Activated naive CD4-positive, alpha-beta T cell treated with Interleukin-2 at 50 U/mL for 16 hours (primary cell): ENCODE measurements at regions not wholly inside any gene's neighbourhood (a gene's known extent, or its start where the extent isn't known, plus 50 kb on each side); places are given as distances from the start of the nearest gene placed in this dataset.
"Not testable (repeated sequence)": the region's sequence is repeated elsewhere in the genome, so short reads cannot be mapped to it uniquely, and the experiment has no call there.

ENCODE experiments used
- DNase-seq: peaks from one replicate; pipeline ENCODE4 v3.0.0-alpha.2; 2020

- DNase-seq, result no peak
Measured at GRCh38 chr7:17095931-17096330, 202.5 kb upstream of the AHR start.

- DNase-seq, result no peak
Measured at GRCh38 chr7:17097668-17098297, 200.7 kb upstream of the AHR start.

DNA sequence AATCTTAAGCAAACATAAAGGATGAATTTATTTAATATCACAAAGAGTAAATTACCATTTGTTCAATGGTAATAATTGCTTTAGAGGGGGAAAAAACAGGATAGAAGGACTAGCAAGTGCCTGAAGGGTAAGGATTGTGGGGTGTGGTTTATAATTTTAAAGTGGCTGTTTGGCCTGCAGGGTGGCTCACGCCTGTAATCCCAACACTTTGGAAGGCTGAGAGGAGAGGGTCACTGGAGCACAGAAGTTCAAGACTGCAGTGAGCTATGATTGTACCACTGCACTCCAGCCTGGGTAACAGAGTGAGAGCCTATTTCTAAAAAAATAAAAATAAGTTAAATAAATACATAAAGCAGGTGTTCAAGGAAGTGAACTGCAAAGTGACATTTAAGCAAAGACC is 199.9 kb upstream of the AHR start:
- no peak for DNase-seq

- no peak for DNase-seq
Measured at GRCh38 chr7:17099083-17099973, 199.1 kb upstream of the AHR start.

DNA sequence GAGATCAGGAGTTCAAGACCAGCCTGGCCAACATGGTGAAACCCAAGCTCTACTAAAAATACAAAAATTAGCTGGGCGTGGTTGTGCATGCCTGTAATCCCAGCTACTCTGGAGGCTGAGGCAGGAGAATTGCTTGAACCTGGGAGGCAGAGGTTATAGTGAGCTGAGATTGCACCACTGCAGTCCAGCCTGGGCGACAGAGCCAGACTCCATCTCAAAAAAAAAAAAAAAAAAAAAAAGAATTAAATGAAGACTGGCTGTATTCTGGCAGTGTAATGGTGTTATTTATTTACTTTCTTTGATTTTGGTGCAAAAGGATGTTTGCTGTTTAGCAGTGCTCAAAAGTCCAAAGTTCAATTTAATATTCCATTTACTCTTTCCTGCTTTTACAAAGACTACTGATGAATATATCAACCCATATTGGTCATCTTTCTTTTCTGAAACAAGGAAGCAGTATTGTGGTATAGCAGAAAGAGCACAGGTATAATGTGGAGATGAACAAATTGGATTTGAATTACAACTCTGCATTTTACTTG is 198.4 kb upstream of the AHR start:
- not testable (repeated sequence) for DNase-seq

- DNase-seq, result no peak
Measured at GRCh38 chr7:17101207-17101696, 197.2 kb upstream of the AHR start.

DNA sequence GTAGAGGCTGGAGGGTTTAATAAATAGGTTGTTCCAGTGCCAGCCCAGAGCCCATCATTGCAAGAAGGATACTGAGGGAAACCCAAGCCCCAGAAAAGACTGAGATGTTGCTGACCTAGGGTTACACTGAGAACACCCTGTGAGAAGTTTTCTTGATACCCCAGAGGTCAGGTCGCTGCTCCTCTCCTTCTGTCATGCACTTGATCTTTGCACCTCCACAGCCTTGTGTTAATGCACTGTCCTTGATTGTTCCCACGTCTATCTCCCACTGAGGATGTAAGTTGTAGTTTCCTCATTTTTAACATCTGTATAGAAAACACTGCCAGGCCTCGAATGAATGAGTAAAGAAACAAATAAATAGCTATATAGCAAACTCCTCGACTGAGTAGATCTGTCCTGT is 195.3 kb upstream of the AHR start:
- DNase-seq, result no peak

GRCh38 chr7:17103984-17104383 is 194.5 kb upstream of the AHR start:
- no peak for DNase-seq

DNA sequence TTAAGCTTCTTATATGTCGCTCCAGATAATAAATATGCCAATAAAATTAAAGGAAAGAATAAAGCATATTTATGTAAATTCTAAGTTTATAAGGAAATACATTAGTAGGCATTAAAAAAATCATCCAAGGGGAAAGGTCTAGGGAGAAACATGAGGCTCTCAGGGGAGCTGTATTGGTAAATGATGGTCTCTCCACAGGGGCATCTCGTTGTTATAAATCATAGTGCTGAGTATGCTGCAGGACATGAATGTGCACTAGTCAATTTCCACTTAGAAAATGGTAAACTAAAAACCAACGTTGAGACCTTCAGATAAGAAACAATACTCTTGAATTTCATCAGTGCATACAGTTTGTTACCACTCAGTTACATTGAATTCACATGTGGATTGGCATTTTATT is 194.0 kb upstream of the AHR start:
- no peak for DNase-seq

- DNase-seq, result no peak
Measured at GRCh38 chr7:17105701-17106100, 192.8 kb upstream of the AHR start.

DNA sequence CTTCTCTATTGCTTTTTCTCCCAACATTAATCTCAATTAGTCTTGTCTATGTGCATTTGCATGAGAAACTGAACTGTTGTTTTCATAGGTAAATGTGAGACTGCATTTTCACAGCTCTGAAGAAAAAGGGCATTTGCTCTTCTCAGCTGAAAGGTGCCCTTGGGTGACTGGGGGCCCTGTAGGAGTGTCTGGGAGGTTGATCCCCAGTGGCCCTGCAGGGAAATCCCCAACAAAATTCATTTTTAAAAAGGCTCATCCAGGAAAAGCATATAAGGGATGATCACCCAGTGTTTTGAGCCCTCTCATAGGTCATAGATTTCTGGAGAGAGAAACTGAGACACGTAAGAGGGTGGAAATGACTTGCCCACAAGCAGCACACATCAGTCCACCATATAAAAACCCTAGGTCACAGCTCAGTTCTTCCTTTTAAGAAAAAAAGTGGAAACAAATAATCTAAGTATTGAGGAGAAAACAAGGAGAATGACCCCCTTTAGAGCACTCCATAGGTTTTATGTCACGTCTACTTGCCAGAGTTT is 190.3 kb upstream of the AHR start:
- DNase-seq, result no peak

DNA sequence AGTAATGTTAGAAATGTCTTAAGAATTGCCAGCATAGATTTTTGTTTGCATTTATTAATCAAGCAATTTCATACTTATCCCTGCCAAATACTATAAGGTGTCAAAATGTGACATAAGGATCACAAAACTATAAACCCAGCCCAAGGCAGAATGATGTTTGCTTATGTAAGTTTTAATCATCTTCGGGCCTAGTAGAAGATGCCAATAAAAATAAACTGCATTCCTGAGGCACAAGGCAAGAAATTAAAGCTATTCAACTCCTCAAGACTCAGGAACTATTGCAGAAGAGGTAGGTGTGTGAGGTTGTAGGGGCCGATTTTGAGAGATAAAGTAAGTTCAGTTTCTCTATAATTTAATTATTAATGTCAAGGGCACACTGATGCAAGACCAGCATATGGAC is 189.4 kb upstream of the AHR start:
- DNase-seq, result no peak

GRCh38 chr7:17113770-17114169 is 184.7 kb upstream of the AHR start:
- DNase-seq, result not testable (repeated sequence)

DNA sequence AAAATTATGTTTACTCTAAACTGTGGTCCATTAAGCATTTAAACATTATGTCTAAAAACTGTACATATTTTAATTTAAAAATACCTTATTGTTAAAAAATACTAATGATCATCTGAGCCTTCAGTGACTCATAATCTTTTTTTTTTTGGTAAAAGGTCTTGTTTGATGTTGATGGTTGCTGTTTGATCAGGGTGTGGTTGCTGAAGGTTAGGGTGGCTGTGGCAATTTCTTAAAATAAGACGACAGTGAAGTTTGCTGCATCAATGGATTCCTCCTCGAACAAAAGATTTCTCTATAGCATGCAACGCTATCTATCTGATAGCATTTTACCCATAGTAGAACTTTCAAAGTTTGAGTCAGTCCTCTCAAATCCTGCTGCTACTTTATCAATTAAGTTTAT is 180.0 kb upstream of the AHR start:
- DNase-seq, result no peak

GRCh38 chr7:17120756-17121155 is 177.7 kb upstream of the AHR start:
- no peak for DNase-seq

GRCh38 chr7:17121671-17122070 is 176.8 kb upstream of the AHR start:
- no peak for DNase-seq

DNA sequence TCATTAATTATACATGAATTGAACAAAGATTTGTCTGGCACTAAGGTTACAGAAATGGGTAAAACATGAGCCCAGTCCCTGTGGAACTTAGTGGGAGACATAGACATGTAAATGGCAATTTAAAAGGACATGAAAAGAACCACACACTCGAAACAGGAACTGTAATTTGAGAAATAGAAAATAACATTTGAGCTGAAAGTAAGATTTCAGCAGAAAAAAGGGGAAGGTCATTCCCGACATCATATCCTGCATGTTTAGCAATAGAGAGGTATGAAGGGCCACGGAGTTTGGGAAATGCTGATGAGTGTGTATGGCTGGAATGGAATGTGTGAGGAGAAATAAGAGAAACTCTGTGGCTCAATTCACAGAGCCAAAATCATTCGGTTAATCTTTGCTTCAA is 175.4 kb upstream of the AHR start:
- DNase-seq, result no peak

DNA sequence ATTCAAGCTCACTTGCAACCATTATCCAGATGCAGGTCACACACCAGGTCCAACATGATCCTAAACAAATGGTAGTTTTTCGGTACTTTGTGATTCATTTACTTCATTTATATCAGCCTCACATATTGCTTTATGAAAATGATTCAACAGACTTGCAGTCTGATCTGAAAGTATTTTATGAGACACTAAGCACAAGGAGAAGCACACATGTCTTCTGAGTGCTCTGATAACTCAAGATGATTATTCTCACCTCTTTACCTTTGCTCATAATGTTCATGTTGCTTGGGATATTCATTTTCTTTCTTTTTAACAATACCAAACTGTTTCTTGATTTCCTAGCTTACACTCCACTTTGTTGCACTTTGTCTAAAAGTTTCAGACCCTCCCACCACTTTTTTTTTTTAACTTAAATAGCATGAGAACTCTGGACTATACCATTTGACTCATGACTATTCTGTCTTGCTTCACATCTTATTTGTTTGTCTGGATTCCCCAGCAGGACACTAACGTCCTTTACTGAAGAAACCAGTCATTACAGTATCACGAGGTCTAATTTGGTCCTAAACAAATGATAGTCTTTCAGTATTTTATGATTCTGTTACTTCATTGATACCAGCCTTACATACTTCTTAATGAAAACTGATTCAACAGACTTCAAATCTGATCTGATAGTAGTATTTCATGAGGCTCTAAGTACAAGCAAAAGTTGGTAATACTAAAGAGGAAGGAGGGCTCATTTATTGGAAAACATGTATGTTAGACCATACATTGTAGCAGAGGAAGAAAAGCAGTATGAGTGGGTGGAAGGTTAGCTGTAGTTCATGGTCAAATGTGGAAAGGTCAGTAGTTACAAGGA is 171.8 kb upstream of the AHR start:
- no peak for DNase-seq

DNA sequence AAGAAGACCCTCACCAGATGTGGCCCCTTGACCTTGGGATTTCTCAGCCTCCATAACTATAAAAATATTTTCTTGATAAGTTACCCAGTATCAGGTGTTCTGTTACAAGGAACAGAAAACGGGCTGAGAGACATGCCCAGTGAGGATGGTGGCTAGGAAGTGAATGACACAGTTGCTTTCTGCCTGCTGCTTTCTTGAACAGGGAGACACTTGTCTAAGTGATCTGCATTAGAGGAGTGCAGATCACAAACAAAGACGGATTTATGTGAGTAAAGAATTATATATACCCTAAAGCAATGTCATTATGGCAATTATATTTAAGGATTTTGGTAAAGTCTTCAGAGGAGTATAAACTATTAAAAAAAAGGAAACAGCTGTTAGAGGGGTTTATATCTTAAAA is 169.2 kb upstream of the AHR start:
- no peak for DNase-seq

GRCh38 chr7:17130281-17131059 is 168.0 kb upstream of the AHR start:
- no peak for DNase-seq

DNA sequence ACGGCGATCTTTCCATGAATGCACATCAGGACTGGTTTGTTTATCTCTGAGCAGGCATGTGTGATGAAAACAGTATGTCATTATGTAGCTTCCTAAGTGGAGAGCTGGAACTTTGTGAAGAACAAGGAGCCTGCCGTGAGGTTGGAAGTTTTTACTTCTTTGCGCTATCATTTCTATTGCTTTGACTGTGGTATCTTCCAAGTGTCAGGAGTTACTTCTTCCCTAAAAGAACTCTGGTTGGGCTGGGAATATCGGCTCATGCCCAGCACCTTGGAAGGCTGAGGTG is 167.4 kb upstream of the AHR start:
- DNase-seq, result no peak

DNA sequence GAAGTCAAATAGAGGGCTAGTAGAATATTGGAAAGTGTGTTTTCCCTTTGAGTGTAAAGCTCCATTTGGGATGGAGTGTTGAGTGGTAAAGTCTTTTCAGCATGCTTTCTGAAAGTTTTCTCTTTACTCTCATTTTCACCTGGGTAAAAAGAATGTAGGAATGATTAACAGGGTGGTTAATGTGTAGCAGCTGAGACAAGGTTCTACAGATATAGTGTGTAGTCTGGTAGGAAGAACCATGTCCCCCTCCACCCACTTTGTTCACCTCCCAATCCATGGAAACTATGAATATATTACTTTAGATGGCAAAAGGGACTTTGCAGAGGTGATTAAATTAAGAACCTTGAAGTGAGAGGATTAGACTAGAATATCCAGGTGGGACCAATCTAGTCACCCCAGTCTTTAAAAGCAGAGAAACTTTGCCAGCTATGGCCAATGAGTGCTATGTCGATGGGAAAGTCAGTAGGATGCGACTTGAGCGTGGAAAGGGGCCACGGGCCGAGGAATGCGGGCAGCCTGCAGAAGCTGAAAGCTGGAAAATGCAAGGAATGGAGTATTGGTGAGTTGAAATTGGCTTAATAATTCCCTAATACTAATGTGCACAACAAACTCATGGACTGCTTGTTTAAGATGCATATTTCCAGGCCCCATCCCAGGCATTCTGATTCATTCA is 166.3 kb upstream of the AHR start:
- no peak for DNase-seq
